ENCODE measurements at regions not wholly inside any gene's neighbourhood (a gene's known extent, or its start where the extent isn't known, plus 50 kb on each side); places are given as distances from the start of the nearest gene placed in this dataset.
A peak's percentile ranks its signal among the peaks of the same experiment; 100 is the strongest.

GRCh38 chr4:14177987-14178386 is 550.5 kb upstream of the BOD1L1 start:
- no peaks in the 10 kb centered on the region for H4K20me1 ChIP-seq (ENCODE audit: control insufficient read depth, extremely low read depth, insufficient read depth, low read length)
- H3K9ac ChIP-seq (ENCODE audit: control insufficient read depth, extremely low read depth, insufficient read depth, low read length), result no peak overlapping the region
- no peak for FAIRE-seq
- no peaks in the 10 kb centered on the region for H3K36me3 ChIP-seq (ENCODE audit: control insufficient read depth in 2 of 2, extremely low read depth in 1 of 2, insufficient read depth in 2 of 2, low read length in 2 of 2)
- H3K4me2 ChIP-seq (ENCODE audit: control insufficient read depth, extremely low read depth, insufficient read depth, low read depth, low read length), result no peak overlapping the region
- TF ChIP-seq EZH2 (IDR thresholded peaks at IDR 0.05; ENCODE audit: low read length) (no peak), CTCF (optimal IDR thresholded peaks at IDR 0.05 in 1 of 3, IDR thresholded peaks at IDR 0.05 in 1 of 3, conservative IDR thresholded peaks at IDR 0.05 in 1 of 3; ENCODE audit: extremely low read depth in 1 of 3, insufficient read depth in 2 of 3, low read length in 3 of 3) (no peak)
- no peak overlapping the region for H3K27ac ChIP-seq (ENCODE audit: control insufficient read depth, insufficient read depth, low read length)
- dilution Hi-C loops (cut with MboI; ENCODE audit: extremely low pct_ligation_motif_present, low sequenced_read_pairs), result no loop called here
- no peaks in the 10 kb centered on the region for H3K9me3 ChIP-seq (ENCODE audit: control insufficient read depth, low read depth, low read length)
- no peak for DNase-seq (ENCODE audit: low read depth, low spot score)
- no peak overlapping the region for H3K4me3 ChIP-seq (ENCODE audit: control insufficient read depth in 2 of 3, extremely low read depth in 1 of 3, insufficient read depth in 2 of 3, low read depth in 1 of 3, low read length in 3 of 3)
- H3K9me1 ChIP-seq (ENCODE audit: control insufficient read depth, extremely low read depth, insufficient read depth, low read length), result no peaks in the 10 kb centered on the region
- H3K79me2 ChIP-seq (ENCODE audit: control insufficient read depth, insufficient read depth, low read length), result no peaks in the 10 kb centered on the region
- peaks cover 11% of the 10 kb centered on the region for H3K4me1 ChIP-seq (ENCODE audit: control insufficient read depth, extremely low read depth, insufficient read depth, low read length)
- no peak overlapping the region for H2AFZ ChIP-seq (ENCODE audit: control insufficient read depth, low read length)
- H3K27me3 ChIP-seq (ENCODE audit: control insufficient read depth, extremely low read depth, insufficient read depth, low read length), result no peaks in the 10 kb centered on the region

- DNase-seq (ENCODE audit: low read depth, low spot score) (no peak), FAIRE-seq (peak; percentile 80)
- TF ChIP-seq CTCF (optimal IDR thresholded peaks at IDR 0.05 in 1 of 3, IDR thresholded peaks at IDR 0.05 in 1 of 3, conservative IDR thresholded peaks at IDR 0.05 in 1 of 3; ENCODE audit: extremely low read depth in 1 of 3, insufficient read depth in 2 of 3, low read length in 3 of 3) (no peak), EZH2 (IDR thresholded peaks at IDR 0.05; ENCODE audit: low read length) (no peak)
- Histone ChIP-seq H3K9ac (ENCODE audit: control insufficient read depth, extremely low read depth, insufficient read depth, low read length) (no peak overlapping the region), H3K27ac (ENCODE audit: control insufficient read depth, insufficient read depth, low read length) (no peak overlapping the region), H3K79me2 (ENCODE audit: control insufficient read depth, insufficient read depth, low read length) (no peaks in the 10 kb centered on the region), H4K20me1 (ENCODE audit: control insufficient read depth, extremely low read depth, insufficient read depth, low read length) (no peaks in the 10 kb centered on the region), H3K9me1 (ENCODE audit: control insufficient read depth, extremely low read depth, insufficient read depth, low read length) (no peaks in the 10 kb centered on the region), H2AFZ (ENCODE audit: control insufficient read depth, low read length) (no peak overlapping the region), H3K4me1 (ENCODE audit: control insufficient read depth, extremely low read depth, insufficient read depth, low read length) (peaks cover 11% of the 10 kb centered on the region), H3K4me3 (ENCODE audit: control insufficient read depth in 2 of 3, extremely low read depth in 1 of 3, insufficient read depth in 2 of 3, low read depth in 1 of 3, low read length in 3 of 3) (no peak overlapping the region), H3K36me3 (ENCODE audit: control insufficient read depth in 2 of 2, extremely low read depth in 1 of 2, insufficient read depth in 2 of 2, low read length in 2 of 2) (no peaks in the 10 kb centered on the region), H3K27me3 (ENCODE audit: control insufficient read depth, extremely low read depth, insufficient read depth, low read length) (no peaks in the 10 kb centered on the region), H3K4me2 (ENCODE audit: control insufficient read depth, extremely low read depth, insufficient read depth, low read depth, low read length) (no peak overlapping the region), H3K9me3 (ENCODE audit: control insufficient read depth, low read depth, low read length) (no peaks in the 10 kb centered on the region)
- dilution Hi-C loops (cut with MboI; ENCODE audit: extremely low pct_ligation_motif_present, low sequenced_read_pairs), result no loop called here
Observed at GRCh38 chr4:14178421-14178820, 550.9 kb upstream of the BOD1L1 start.
